Left ventricle myocardium inferior (tissue), 1 donor: ENCODE measurements at regions not wholly inside any gene's neighbourhood (a gene's known extent, or its start where the extent isn't known, plus 50 kb on each side); places are given as distances from the start of the nearest gene placed in this dataset.

Source experiments
- DNase-seq: peaks from one replicate; pipeline ENCODE4 v3.0.0-alpha.2; 2020
- H3K27ac ChIP-seq: fragments of 200-600 bp; replicated peaks from 2 replicates; pipeline ENCODE4 v1.8.0; 2021
- H3K27me3 ChIP-seq: fragments of 200-600 bp; 2 replicates; pipeline ENCODE4 v1.8.0; 2021; ENCODE audit warnings: low read depth
- H3K36me3 ChIP-seq: fragments of 200-600 bp; 2 replicates; pipeline ENCODE4 v1.8.0; 2021
- H3K4me1 ChIP-seq: fragments of 200-600 bp; 2 replicates; pipeline ENCODE4 v1.8.0; 2021
- H3K4me3 ChIP-seq: fragments of 200-600 bp; 2 replicates; pipeline ENCODE4 v1.8.0; 2021; ENCODE audit warnings: mild to moderate bottlenecking, moderate library complexity
- H3K9me3 ChIP-seq: fragments of 200-600 bp; replicated peaks from 2 replicates; pipeline ENCODE4 v1.8.0; 2021
- intact Hi-C: fragments of 100-400 bp; cut with micrococcal nuclease; formaldehyde crosslinking; loops from one replicate; pipeline ENCODE4 v1.11.0; 2022
- TF ChIP-seq, protein P1 (sequence below): fragments of 200-600 bp; IDR thresholded peaks from 2 replicates; pipeline ENCODE4 v1.8.0; 2021; ENCODE audit warnings: antibody characterized with exemption, mild to moderate bottlenecking, borderline replicate concordance
- donor health status: DM: no; HTN: yes; CAD: no; lungs with severe emphysema.

DNA sequence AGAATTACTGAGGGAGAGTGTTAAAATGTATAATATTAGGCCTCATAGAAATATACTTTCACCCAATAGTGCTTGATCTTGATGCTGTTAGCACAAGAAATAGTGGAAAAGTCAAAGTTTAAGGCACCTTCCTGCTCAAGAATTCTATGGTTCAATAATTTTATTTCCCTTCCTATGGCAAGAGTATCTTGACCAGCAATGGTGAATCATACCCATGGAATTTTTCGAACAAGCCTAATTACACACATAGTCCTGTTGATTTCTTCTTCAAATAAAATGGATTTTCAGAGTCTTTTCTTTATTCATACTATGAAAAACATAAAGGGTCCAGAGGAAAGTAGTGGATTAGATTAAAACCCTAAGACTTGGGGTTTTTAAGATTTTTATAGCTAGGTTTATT lies 810.6 kb downstream of the CDH11 start:
- intact Hi-C loops: no loop called here

DNA sequence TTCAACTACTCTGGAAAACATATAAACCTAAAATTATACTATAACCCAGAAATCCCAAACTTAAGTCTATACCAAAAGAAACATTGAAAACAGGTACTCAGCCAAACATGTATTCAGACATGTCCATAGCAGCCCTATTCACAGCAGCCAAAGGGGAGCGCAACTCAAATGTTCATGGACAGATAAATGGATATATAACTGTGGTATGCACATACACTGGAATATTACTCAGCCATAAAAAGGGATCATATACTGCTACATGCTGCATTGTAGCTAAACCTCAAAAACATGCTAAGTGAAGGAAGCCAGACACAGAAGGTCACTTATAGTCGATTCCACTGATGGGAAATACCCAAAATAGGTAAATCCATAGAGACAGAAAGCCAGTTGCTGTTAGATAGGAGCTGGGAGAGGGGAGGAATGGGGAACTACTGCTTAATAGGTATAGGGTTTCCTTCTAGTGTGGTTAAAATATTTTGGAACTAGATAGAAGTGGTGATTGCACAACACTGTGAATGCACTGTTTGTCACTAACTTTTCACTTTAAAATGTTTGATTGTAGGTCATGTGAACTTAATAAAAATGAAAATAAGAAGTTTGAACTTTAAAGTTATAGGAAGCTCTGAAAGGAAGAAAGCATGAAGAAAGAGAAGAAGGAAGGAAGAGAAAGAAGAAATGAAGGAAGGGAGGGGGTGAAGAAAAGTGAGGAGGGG lies 812.3 kb downstream of the CDH11 start:
- intact Hi-C loops: no loop called here
- DNase-seq: no peak
- TF ChIP-seq, protein P1, sequence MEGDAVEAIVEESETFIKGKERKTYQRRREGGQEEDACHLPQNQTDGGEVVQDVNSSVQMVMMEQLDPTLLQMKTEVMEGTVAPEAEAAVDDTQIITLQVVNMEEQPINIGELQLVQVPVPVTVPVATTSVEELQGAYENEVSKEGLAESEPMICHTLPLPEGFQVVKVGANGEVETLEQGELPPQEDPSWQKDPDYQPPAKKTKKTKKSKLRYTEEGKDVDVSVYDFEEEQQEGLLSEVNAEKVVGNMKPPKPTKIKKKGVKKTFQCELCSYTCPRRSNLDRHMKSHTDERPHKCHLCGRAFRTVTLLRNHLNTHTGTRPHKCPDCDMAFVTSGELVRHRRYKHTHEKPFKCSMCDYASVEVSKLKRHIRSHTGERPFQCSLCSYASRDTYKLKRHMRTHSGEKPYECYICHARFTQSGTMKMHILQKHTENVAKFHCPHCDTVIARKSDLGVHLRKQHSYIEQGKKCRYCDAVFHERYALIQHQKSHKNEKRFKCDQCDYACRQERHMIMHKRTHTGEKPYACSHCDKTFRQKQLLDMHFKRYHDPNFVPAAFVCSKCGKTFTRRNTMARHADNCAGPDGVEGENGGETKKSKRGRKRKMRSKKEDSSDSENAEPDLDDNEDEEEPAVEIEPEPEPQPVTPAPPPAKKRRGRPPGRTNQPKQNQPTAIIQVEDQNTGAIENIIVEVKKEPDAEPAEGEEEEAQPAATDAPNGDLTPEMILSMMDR: no peak

More for the DNA sequence above, 810.6 kb downstream of the CDH11 start:
- DNase-seq: no peak
- TF ChIP-seq, protein P1: no peak
- H3K36me3 ChIP-seq: no peaks in the 10 kb centered on the region
- peaks cover 12% of the 10 kb centered on the region for H3K9me3 ChIP-seq
- H3K27ac ChIP-seq: no peak overlapping the region
- no peaks in the 10 kb centered on the region for H3K4me1 ChIP-seq
- H3K4me3 ChIP-seq: no peak overlapping the region
- no peaks in the 10 kb centered on the region for H3K27me3 ChIP-seq

DNA sequence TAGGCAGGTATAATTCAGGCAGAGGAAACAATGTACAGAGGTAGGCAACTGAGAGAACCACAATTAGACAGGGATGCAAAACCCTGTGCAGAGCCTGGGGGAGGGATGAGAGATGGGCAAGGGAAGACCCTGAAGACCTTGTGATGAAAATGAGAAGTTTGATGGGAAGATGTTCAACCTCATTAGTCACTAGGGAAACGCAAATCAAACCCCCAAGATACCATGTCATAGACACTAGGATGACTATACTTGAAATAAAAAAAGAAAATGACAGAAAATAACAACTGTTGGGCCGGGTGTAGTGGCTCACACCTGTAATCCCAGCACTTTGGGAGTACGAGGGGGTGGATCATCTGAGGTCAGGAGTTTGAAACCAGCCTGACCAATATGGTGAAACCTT lies 813.1 kb downstream of the CDH11 start:
- H3K9me3 ChIP-seq: peaks cover 12% of the 10 kb centered on the region
- H3K36me3 ChIP-seq: no peaks in the 10 kb centered on the region
- intact Hi-C loops: no loop called here
- no peaks in the 10 kb centered on the region for H3K4me1 ChIP-seq
- no peak overlapping the region for H3K4me3 ChIP-seq
- H3K27ac ChIP-seq: no peak overlapping the region
- DNase-seq: no peak
- H3K27me3 ChIP-seq: no peaks in the 10 kb centered on the region
- TF ChIP-seq, protein P1: no peak

More for the DNA sequence above, 812.3 kb downstream of the CDH11 start:
- Histone ChIP-seq H3K4me3 (no peak overlapping the region), H3K27me3 (no peaks in the 10 kb centered on the region), H3K36me3 (no peaks in the 10 kb centered on the region), H3K27ac (no peak overlapping the region), H3K9me3 (peaks cover 12% of the 10 kb centered on the region), H3K4me1 (no peaks in the 10 kb centered on the region)

DNA sequence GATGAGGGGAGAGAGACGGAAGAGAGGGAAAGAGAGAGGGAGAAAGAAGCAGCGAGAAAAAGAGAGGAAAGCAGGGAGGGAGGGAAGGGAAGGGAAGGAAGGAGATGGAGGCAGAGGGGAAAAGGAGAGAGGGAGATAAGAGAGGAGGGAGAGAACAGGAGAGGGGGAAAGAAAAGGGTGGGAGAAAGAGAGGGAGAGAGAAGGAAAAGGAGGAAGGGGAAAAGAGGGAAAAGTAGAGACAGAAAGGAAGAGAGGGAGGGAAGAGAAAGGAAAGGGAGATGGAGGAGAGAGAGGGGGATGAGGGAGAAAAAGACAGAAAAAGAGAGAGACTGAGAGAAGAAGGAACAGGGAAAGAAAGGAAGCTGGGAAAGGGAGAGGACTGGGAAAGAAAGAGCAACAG lies 814.4 kb downstream of the CDH11 start:
- H3K4me3 ChIP-seq: no peak overlapping the region
- TF ChIP-seq, protein P1: no peak
- no peak overlapping the region for H3K27ac ChIP-seq
- DNase-seq: no peak
- H3K9me3 ChIP-seq: peaks cover 12% of the 10 kb centered on the region
- H3K4me1 ChIP-seq: no peaks in the 10 kb centered on the region
- intact Hi-C loops: no loop called here
- no peaks in the 10 kb centered on the region for H3K36me3 ChIP-seq
- no peaks in the 10 kb centered on the region for H3K27me3 ChIP-seq

DNA sequence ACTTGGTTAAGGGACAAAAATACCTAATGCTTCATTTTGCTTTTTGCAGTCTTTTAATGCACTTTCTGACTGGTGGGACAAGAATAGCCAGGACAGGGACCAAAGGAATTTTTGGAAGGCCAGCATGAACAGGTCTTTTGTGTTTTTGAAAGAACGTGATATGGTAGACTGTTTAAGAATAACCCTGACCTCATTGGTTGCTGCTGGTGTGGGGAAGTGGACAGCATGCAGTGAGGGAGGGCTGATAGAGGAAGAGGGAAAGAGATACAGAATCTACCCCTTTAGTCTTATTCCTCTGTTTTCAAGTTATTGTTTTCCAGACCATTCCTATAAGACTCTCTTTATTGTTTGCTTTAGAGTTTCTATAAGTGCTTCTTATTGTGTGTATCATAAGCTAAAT lies 816.2 kb downstream of the CDH11 start:
- intact Hi-C loops: no loop called here
- H3K27ac ChIP-seq: no peak overlapping the region
- no peak overlapping the region for H3K4me3 ChIP-seq
- peaks cover 12% of the 10 kb centered on the region for H3K9me3 ChIP-seq
- peaks cover 5% of the 10 kb centered on the region for H3K4me1 ChIP-seq
- no peaks in the 10 kb centered on the region for H3K27me3 ChIP-seq
- TF ChIP-seq, protein P1: no peak
- no peaks in the 10 kb centered on the region for H3K36me3 ChIP-seq
- no peak for DNase-seq
